ENCODE measurements at regions not wholly inside any gene's neighbourhood (a gene's known extent, or its start where the extent isn't known, plus 50 kb on each side); places are given as distances from the start of the nearest gene placed in this dataset.
A peak's percentile ranks its signal among the peaks of the same experiment; 100 is the strongest.

DNA sequence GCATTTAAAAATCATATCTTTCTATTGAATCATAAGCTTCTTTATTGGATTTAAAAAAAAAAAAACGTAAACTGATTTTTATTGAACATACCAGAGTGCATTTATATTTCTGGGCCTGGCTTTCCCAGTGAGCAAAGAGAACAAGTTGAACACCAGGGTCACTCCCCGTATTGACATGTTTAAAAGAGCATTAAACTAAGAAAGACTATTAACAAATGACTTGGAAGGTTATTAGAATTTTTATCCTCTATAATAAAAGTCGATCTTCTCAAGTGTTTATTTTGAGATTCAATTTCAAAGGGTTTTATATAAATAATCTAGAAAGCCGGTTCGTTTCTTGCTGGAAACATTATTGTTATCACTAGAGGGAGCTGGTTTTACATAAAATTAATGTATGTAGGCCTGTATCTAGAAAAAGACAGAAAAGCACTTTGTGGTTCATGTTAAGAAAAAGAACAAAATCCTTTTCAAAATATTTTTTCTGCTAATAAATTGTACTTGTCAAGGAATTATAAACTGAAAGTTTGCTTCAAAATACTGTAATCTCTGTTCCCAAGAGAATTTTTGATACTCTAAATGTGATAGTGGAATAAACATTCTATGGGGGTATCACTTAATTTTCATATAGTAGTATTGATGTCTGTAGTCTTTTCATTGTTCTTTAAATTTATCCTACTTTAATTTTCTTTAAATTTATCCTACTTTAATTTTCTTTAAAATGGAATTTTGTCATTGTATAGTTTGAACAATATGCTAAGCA, 321.8 kb upstream of the MME start:
- no peaks in the 10 kb centered on the region for H3K36me3 Mint-ChIP-seq (ENCODE audit: low read depth)
- peak overlapping the region in 2 of 3 experiments; percentile 2 to 32 for H3K27ac Mint-ChIP-seq
- H3K27me3 Mint-ChIP-seq (ENCODE audit: low read depth) = no peaks in the 10 kb centered on the region
- peaks cover 3% of the 10 kb centered on the region for H3K9me3 Mint-ChIP-seq
- H3K4me3 Mint-ChIP-seq = no peak overlapping the region
- peak; percentile 55 to 66 (median 57) for TF ChIP-seq CTCF (IDR thresholded peaks at IDR 0.05; ENCODE audit: unreplicated experiment in 3 of 3)
- H3K4me1 Mint-ChIP-seq = no peaks in the 10 kb centered on the region

DNA sequence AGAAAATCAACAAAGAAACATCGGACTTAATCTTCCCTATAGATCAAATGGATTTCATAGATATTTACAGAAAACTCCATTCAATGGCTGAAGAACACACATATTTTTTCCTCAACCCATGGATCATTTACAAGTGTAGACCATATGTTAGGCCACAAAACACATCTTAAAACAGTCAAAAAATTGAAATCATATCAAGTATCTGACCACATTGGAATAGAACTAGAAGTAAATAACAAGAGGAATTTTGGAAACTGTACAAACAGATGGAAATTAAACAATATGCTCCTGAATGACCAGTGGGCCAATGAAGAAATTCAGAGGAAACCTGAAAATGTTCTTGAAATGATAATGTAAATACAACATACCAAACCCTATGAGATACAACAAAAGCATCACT, 323.1 kb upstream of the GPR149 start:
- TF ChIP-seq CTCF (IDR thresholded peaks at IDR 0.05; ENCODE audit: unreplicated experiment in 3 of 3) = no peak
- Mint-ChIP-seq H3K27me3 (ENCODE audit: low read depth) (no peaks in the 10 kb centered on the region), H3K4me3 (no peak overlapping the region), H3K9me3 (peaks cover 3% of the 10 kb centered on the region), H3K36me3 (ENCODE audit: low read depth) (no peaks in the 10 kb centered on the region), H3K27ac (no peak overlapping the region), H3K4me1 (no peaks in the 10 kb centered on the region)

- no peaks in the 10 kb centered on the region for H3K4me1 Mint-ChIP-seq
- no peak overlapping the region for H3K27ac Mint-ChIP-seq
- H3K9me3 Mint-ChIP-seq = no peaks in the 10 kb centered on the region
- no peak for TF ChIP-seq CTCF (IDR thresholded peaks at IDR 0.05; ENCODE audit: unreplicated experiment in 3 of 3)
- H3K4me3 Mint-ChIP-seq = no peak overlapping the region
- no peaks in the 10 kb centered on the region for H3K36me3 Mint-ChIP-seq (ENCODE audit: low read depth)
- no peaks in the 10 kb centered on the region for H3K27me3 Mint-ChIP-seq (ENCODE audit: low read depth)
These were observed 319.5 kb upstream of the GPR149 start for GRCh38 chr3:154749514-154749913.

DNA sequence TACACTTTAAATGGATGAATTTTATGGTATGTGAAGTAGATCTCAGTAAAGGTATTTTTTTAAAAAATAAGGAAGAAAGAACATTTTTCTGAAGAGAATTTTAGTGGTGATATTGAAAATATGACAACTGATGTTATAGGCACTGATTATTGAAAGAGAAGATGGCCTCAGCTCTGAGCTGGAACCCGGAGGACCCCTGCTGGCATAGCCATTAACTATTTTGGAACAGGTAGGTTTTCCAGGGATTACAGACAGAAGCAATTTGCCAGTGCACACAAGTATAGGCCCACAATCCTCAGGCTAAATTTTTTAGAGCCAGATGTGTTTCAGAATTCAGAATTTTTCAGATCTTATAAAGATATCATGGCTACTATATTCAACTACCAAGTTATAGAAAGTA, 315.9 kb upstream of the GPR149 start:
- Mint-ChIP-seq H3K9me3 (peaks cover 13% of the 10 kb centered on the region), H3K27ac (no peak overlapping the region), H3K27me3 (ENCODE audit: low read depth) (no peaks in the 10 kb centered on the region), H3K4me3 (no peak overlapping the region), H3K36me3 (ENCODE audit: low read depth) (no peaks in the 10 kb centered on the region), H3K4me1 (no peaks in the 10 kb centered on the region)
- no peak for TF ChIP-seq CTCF (IDR thresholded peaks at IDR 0.05; ENCODE audit: unreplicated experiment in 3 of 3)

GRCh38 chr3:154745122-154745521, 315.1 kb upstream of the GPR149 start:
- H3K27me3 Mint-ChIP-seq (ENCODE audit: low read depth) = no peaks in the 10 kb centered on the region
- no peaks in the 10 kb centered on the region for H3K4me1 Mint-ChIP-seq
- no peak overlapping the region for H3K4me3 Mint-ChIP-seq
- no peaks in the 10 kb centered on the region for H3K36me3 Mint-ChIP-seq (ENCODE audit: low read depth)
- TF ChIP-seq CTCF (IDR thresholded peaks at IDR 0.05; ENCODE audit: unreplicated experiment in 3 of 3) = no peak
- H3K27ac Mint-ChIP-seq = no peak overlapping the region
- H3K9me3 Mint-ChIP-seq = peaks cover 14% of the 10 kb centered on the region

GRCh38 chr3:154743418-154743817, 313.4 kb upstream of the GPR149 start:
- H3K27ac Mint-ChIP-seq = no peak overlapping the region
- no peaks in the 10 kb centered on the region for H3K27me3 Mint-ChIP-seq (ENCODE audit: low read depth)
- TF ChIP-seq CTCF (IDR thresholded peaks at IDR 0.05; ENCODE audit: unreplicated experiment in 3 of 3) = no peak
- H3K4me3 Mint-ChIP-seq = no peak overlapping the region
- H3K4me1 Mint-ChIP-seq = no peaks in the 10 kb centered on the region
- H3K9me3 Mint-ChIP-seq = peaks cover 14% of the 10 kb centered on the region
- no peaks in the 10 kb centered on the region for H3K36me3 Mint-ChIP-seq (ENCODE audit: low read depth)

Data from nephron (organoid).